HFF-Myc (cell line): ENCODE measurements at regions not wholly inside any gene's neighbourhood (a gene's known extent, or its start where the extent isn't known, plus 50 kb on each side); places are given as distances from the start of the nearest gene placed in this dataset.
"Not testable (repeated sequence)": the region's sequence is repeated elsewhere in the genome, so short reads cannot be mapped to it uniquely, and the experiment has no call there.

Source experiments
- DNase-seq: peaks from one replicate; pipeline ENCODE4 v3.0.0-alpha.2; 2011; ENCODE audit warnings: low read depth; ENCODE audit errors: extremely low read depth
- H3K4me3 ChIP-seq: replicated peaks from 2 replicates; pipeline ENCODE4 v1.5.1; 2011; ENCODE audit warnings: low read depth, mild to moderate bottlenecking, control low read depth, low read length
- TF ChIP-seq, protein P1 (sequence below): IDR thresholded peaks from 2 replicates; pipeline ENCODE4 v1.5.1; 2012; ENCODE audit warnings: mild to moderate bottlenecking, low read depth, low read length, control low read depth; ENCODE audit errors: missing control alignments

DNA sequence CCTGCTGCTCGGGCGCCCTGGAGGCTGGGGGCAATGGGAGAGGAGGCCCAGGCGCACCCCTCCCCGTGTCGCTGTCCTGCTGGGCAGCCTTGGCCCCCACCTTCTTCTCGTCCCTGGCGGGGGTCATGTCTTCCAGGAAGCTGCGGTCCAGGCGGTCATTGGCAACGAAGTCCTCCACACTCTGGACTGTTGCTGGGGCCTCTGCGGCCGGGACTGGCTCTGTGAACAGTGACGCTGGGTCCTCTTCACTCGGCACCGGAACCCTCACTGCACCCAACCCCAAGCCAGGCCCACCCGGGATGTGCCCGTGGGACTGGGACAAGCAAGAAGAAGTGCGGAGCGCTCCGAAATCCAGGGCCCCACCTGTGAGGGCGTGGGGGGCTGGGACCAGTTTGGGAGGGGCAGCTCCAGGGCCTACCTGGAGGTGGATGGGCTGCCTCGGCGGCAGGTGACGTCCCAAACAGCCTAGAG is 308.0 kb downstream of the CCDC74A start:
- TF ChIP-seq, protein P1, sequence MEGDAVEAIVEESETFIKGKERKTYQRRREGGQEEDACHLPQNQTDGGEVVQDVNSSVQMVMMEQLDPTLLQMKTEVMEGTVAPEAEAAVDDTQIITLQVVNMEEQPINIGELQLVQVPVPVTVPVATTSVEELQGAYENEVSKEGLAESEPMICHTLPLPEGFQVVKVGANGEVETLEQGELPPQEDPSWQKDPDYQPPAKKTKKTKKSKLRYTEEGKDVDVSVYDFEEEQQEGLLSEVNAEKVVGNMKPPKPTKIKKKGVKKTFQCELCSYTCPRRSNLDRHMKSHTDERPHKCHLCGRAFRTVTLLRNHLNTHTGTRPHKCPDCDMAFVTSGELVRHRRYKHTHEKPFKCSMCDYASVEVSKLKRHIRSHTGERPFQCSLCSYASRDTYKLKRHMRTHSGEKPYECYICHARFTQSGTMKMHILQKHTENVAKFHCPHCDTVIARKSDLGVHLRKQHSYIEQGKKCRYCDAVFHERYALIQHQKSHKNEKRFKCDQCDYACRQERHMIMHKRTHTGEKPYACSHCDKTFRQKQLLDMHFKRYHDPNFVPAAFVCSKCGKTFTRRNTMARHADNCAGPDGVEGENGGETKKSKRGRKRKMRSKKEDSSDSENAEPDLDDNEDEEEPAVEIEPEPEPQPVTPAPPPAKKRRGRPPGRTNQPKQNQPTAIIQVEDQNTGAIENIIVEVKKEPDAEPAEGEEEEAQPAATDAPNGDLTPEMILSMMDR: no peak
- H3K4me3 ChIP-seq: no peak overlapping the region

DNA sequence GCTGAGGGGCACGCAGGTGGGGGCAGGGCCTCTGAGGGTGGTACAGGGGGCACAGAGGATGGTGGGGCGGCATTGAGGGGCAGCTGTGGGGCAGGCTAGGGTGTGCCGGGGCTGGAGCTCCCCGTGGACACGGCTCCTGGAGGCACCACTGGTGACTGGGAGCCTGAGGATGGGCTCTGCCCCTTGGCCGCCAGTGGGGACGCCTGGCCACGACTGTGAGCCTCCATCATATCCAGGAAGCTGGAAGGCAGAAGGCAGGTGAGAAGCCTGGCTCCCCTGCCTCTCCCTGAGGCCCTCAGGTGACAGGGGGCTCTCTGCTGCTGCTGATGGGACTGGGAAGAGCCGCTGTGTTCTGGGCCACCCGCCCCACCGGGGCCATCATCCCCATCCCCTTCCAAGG is 308.4 kb downstream of the CCDC74A start:
- DNase-seq, H3K4me3 ChIP-seq: not testable (repeated sequence)

More for the DNA sequence above, 308.0 kb downstream of the CCDC74A start:
- no peak for DNase-seq

DNA sequence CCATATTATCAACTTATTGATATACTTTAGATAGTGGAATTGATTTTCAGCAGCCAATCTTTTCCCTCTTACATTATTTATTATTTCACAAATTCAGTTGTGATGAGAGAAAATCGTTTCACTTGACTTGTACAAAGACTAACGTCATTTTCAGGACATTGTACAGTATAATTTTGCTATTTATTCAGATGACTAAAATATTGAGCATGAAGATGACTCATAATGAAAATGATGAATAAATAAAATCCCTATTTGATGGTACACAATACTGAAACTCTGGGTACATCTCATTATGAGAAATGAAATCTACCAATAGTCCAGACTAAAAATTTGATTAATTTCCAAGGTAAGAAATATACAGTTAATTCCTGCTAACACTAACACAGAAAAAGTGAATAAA is 316.4 kb downstream of the CCDC74A start:
- H3K4me3 ChIP-seq, DNase-seq: not testable (repeated sequence)

DNA sequence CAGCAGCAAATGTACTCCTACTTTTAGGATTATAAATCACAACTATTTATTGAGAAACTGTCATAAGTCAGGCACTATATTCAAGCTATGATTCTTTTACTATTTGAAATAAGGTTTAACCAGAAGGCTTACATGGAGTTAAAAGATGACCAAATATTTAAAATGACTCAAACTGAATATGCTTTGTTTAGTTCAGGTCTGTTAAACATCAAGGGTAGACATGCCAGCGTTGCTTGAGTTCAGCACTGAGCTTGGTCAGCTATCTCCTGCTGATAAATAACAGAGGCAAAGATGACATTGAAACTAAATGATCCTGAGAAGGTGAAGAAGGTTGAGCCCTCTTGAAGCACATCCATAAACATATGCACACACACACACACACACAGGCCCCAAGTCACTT is 305.6 kb downstream of the ANKRD30BL start:
- not testable (repeated sequence) for H3K4me3 ChIP-seq, DNase-seq

DNA sequence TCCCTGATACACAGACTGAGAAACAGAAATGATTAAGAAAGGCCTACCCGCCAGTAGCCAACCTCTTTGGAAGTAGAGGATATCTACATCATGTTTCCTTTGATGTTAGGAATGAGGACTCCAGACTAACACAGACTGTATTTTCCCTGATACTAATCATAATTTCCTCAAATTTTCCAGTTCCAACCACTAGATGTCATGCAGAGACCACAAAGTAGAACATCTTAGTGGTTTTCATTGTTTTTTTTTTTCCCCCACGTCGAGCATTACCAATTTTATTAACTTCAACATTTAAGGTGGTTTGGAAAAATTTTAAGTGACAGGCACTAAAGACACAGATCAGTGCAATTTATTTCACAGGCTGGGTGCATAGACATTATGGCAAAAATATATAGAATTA is 303.6 kb downstream of the ANKRD30BL start:
- DNase-seq, H3K4me3 ChIP-seq: not testable (repeated sequence)
